HFF-Myc (cell line): ENCODE measurements at regions not wholly inside any gene's neighbourhood (a gene's known extent, or its start where the extent isn't known, plus 50 kb on each side); places are given as distances from the start of the nearest gene placed in this dataset.

Source experiments
- DNase-seq: peaks from one replicate; pipeline ENCODE4 v3.0.0-alpha.2; 2011; ENCODE audit warnings: low read depth; ENCODE audit errors: extremely low read depth
- H3K4me3 ChIP-seq: replicated peaks from 2 replicates; pipeline ENCODE4 v1.5.1; 2011; ENCODE audit warnings: low read depth, mild to moderate bottlenecking, control low read depth, low read length
- TF ChIP-seq, protein P1 (sequence below): IDR thresholded peaks from 2 replicates; pipeline ENCODE4 v1.5.1; 2012; ENCODE audit warnings: mild to moderate bottlenecking, low read depth, low read length, control low read depth; ENCODE audit errors: missing control alignments

DNA sequence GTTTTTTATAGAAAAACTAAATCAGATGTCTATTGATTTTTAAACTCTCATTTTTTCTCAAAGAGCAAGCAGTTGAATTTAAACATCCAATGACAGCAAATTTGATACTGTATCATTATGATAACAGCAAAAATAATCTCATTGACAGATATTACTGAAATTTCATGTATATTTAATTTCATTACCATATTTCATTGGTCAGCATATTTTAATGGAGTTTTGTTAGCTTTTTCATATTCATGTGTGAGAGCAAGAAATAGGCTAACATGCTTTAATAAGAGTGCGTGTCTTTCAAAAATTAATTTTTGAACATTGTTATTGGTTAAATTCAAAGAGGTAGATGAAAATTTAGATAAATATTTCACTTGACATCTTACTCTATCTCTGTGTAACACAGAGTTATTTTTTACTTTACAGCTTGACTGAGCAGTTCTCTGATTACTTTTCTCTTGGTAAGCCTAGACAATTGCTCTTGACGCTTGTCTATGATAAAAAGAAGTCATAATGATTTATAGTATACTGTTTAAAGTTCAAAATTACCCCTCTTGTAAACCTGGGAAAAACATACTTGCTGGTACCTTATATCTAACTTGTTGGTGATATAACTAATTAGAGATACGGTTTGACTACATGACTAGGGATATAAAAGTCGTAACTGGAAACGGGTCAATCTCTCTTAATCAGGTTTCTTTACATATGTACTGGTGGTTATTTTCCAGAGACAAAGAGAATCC is 732.3 kb upstream of the NCAM2 start:
- DNase-seq, result no peak
- H3K4me3 ChIP-seq, result no peak overlapping the region
- TF ChIP-seq, protein P1, sequence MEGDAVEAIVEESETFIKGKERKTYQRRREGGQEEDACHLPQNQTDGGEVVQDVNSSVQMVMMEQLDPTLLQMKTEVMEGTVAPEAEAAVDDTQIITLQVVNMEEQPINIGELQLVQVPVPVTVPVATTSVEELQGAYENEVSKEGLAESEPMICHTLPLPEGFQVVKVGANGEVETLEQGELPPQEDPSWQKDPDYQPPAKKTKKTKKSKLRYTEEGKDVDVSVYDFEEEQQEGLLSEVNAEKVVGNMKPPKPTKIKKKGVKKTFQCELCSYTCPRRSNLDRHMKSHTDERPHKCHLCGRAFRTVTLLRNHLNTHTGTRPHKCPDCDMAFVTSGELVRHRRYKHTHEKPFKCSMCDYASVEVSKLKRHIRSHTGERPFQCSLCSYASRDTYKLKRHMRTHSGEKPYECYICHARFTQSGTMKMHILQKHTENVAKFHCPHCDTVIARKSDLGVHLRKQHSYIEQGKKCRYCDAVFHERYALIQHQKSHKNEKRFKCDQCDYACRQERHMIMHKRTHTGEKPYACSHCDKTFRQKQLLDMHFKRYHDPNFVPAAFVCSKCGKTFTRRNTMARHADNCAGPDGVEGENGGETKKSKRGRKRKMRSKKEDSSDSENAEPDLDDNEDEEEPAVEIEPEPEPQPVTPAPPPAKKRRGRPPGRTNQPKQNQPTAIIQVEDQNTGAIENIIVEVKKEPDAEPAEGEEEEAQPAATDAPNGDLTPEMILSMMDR, result no peak

DNA sequence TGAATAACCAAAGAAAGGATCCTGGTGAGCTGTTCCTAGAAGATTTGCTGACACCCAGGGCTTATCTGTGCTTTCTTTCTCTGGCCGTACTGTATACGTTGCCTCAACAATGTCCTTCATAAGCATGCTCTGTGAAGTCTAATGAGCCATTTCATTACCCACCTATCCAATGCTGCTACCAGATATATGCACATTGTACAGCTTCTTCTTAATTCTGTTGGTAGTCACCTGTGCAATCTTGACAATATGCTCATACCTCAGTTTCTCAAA is 731.8 kb upstream of the NCAM2 start:
- H3K4me3 ChIP-seq, result no peak overlapping the region
- TF ChIP-seq, protein P1, result no peak
- DNase-seq, result no peak

DNA sequence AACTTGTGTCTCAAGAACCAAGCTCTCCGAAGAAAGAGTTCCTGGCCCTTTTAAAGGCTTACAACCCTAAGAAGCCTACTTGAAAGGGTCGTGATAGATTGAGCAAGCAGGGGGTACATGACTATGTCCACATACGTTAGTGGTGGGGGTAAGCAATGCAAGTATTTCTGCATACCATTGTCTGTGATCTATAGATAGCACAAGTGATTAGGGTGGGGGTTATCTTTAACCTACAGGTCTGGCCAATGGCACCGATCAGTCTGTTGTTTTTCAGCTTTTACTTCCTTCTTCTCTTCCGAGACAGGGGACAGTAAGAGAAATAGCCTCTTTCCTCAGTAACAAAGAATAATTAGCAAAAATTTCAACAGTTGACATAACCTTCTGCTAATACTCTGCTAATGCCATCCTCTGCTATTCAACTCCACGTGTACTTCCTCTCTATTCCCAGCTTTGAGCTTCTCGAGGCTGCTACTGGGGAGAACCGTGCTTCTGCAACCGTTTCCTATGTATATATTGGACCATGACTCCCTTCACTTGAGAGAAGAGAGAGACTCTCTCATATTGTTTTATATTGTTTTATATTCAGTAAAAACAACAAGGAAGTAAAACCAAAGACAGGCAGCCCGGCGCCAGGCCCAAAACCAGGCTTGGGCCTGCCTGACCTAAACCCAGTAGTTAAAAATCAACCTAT is 727.7 kb upstream of the NCAM2 start:
- H3K4me3 ChIP-seq, result no peak overlapping the region
- TF ChIP-seq, protein P1, result no peak
- no peak for DNase-seq

DNA sequence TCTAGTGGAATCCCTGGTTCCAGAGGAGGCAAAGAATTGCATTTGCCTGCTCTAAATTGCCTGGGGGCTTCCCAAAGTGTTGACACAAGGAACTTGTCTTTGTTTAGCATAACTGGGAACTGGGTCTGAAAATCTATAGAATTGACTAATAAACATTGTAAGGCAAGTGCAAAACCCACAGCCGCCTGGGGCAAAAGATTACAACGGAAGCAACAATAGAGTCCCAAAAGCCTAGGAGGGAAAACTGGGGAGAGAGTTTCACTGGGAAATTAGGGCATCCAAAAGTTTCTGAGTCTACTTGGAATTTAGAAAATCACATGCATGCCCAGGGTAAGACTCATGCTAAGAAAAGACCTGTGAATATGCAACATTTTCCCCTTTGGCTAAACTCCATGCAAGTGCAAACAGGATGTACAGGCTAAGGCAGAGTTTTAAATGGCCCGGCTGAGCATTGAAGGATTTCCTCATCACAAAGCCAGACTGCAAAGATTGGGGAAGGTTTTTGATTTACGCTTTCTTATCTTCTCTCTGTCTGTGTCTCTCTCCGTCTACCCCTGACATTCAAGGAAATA is 725.3 kb upstream of the NCAM2 start:
- H3K4me3 ChIP-seq, result no peak overlapping the region
- no peak for DNase-seq
- TF ChIP-seq, protein P1, result no peak

DNA sequence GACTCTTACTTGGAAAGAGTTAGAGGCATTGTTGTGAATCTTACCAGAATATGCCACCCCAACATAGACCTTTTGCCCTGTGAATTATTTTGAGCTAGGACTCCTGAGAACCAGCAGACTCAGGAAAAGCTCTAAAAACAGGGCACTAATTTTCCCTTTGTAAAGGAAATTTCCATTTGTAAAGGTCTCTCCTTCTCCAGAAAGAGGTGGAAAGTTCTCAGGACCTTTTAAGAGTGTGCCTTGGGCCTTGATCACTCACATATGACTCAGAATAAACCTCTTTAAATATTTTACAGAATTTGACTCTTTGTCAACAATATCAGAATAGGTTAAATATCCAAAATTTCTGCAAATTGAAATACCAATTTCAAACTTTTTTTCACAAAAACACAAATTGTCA is 721.8 kb upstream of the NCAM2 start:
- TF ChIP-seq, protein P1, result no peak
- no peak for DNase-seq

DNA sequence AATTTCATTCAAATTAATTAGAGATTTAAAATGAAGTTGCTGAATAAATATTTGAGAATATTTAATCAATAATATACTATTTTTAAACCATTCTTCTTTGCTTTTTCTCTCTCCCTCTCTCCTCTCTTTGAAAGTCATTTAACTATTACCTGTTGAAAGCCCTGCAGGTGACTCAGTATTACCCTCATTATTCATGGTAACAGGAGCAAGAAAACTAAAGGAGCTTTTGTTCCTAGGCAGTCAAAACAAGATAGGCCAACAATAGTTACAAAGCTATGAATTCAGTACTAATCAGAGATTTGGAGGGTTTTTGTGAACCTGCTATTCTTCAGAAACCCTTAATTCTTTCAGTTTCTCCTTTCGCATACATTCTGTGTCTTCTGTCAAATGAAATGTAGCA is 721.3 kb upstream of the NCAM2 start:
- TF ChIP-seq, protein P1, result no peak
- no peak for DNase-seq
- no peak overlapping the region for H3K4me3 ChIP-seq

More for the DNA sequence above, 721.8 kb upstream of the NCAM2 start:
- H3K4me3 ChIP-seq, result no peak overlapping the region

DNA sequence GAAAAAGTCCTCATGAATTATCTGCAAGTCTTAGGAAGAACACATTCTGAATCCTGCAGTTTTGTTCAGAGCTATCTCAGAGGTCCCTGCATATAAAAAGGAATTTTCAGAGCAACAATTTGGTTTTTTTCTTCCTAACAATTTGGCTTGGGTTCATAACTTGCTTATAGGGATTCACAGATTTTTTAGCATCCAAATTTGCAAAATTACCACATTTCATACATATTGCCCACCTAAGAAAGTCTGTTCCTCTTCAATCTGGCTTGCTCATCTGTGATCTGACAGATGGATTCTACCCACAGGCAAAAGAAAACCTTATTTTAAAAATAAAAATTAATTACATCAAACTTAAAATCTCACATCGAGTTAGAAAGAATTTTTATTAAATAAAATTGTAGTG is 714.4 kb upstream of the NCAM2 start:
- no peak for DNase-seq
- TF ChIP-seq, protein P1, result no peak
- no peak overlapping the region for H3K4me3 ChIP-seq
